Mucosa of descending colon (tissue), 3 donors: ENCODE measurements at regions not wholly inside any gene's neighbourhood (a gene's known extent, or its start where the extent isn't known, plus 50 kb on each side); places are given as distances from the start of the nearest gene placed in this dataset.
A peak's percentile ranks its signal among the peaks of the same experiment; 100 is the strongest.
"Not testable (repeated sequence)": the region's sequence is repeated elsewhere in the genome, so short reads cannot be mapped to it uniquely, and the experiment has no call there.

ENCODE experiments used
- ATAC-seq: fragments of 200-7000 bp; cut with Tn5 transposase; one replicate; pipeline ENCODE4 v1.9.1; 2020; ENCODE audit warnings: mild to moderate bottlenecking, moderate library complexity
- DNase-seq, 3 donors: peaks; one replicate each; pipeline ENCODE4 v3.0.0-alpha.2; 2020
- H3K36me3 ChIP-seq: fragments of 200-600 bp; one replicate; pipeline ENCODE4 v1.8.0; 2021; ENCODE audit warnings: low read depth, mild to moderate bottlenecking
- H3K4me1 ChIP-seq: fragments of 200-600 bp; one replicate; pipeline ENCODE4 v1.8.0; 2021; ENCODE audit warnings: low read depth, mild to moderate bottlenecking
- H3K4me3 ChIP-seq: fragments of 200-600 bp; one replicate; pipeline ENCODE4 v1.8.0; 2021; ENCODE audit warnings: mild to moderate bottlenecking
- H3K9me3 ChIP-seq: fragments of 200-600 bp; one replicate; pipeline ENCODE4 v1.8.0; 2021; ENCODE audit warnings: mild to moderate bottlenecking
- CTCF ChIP-seq: fragments of 200-600 bp; IDR thresholded peaks from one replicate; pipeline ENCODE4 v1.8.0; 2022; ENCODE audit warnings: antibody characterized with exemption, mild to moderate bottlenecking
- intact Hi-C, 2 donors: fragments of 100-400 bp; cut with DNase I in 1 of 2; cut with micrococcal nuclease in 1 of 2; formaldehyde crosslinking; loops; one replicate each; pipeline versions ENCODE4 v1.11.0 to v1.11.1; 2022; cut with DNase I, micrococcal nuclease
- donor health status: DM: no; HTN: no; CAD: no; lungs with moderate emphysema.
- donor health status: DM: no; HTN: no; CAD: no.
- donor health status: DM: no; HTN: yes; CAD: no.

- intact Hi-C loops: no loop called here
- H3K4me1 ChIP-seq: no peaks in the 10 kb centered on the region
- no peaks in the 10 kb centered on the region for H3K9me3 ChIP-seq
- H3K36me3 ChIP-seq: no peaks in the 10 kb centered on the region
- no peak for TF ChIP-seq CTCF
- no peak overlapping the region for H3K4me3 ChIP-seq
- no peak for ATAC-seq
- DNase-seq: no peak
These were observed 97.8 kb upstream of the ZBED5 start for GRCh38 chr11:10955616-10956015.

DNA sequence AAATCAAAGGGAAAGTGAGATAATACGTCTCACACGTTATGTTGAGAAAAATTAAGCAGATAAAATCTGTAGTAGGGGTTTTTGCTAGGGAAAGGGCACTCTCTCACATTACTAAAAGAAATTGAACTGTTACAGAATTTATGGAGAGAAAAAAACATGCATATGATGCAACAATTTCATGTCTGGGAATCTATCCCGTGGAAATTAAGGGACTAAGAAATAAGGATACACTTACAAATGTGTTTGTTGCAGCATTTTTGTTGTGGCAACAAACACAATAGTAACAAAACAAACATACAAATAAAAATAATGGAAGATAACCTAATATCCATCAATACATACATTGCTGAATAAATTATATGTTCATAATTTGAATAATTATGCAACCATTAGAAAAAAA is 96.3 kb upstream of the ZBED5 start:
- ATAC-seq (no peak), DNase-seq (no peak)
- H3K4me1 ChIP-seq: no peaks in the 10 kb centered on the region
- no peak for TF ChIP-seq CTCF
- intact Hi-C loops: no loop called here
- H3K9me3 ChIP-seq: no peaks in the 10 kb centered on the region
- H3K36me3 ChIP-seq: no peaks in the 10 kb centered on the region
- no peak overlapping the region for H3K4me3 ChIP-seq

- no peak for TF ChIP-seq CTCF
- Histone ChIP-seq H3K4me3 (no peak overlapping the region), H3K9me3 (no peaks in the 10 kb centered on the region), H3K4me1 (no peaks in the 10 kb centered on the region), H3K36me3 (no peaks in the 10 kb centered on the region)
- intact Hi-C loops: no loop called here
- DNase-seq (no peak), ATAC-seq (no peak)
These were observed 95.0 kb upstream of the ZBED5 start for GRCh38 chr11:10952872-10953271.

GRCh38 chr11:10947935-10948334 is 90.1 kb upstream of the ZBED5 start:
- H3K36me3 ChIP-seq, H3K4me3 ChIP-seq, intact Hi-C loops, H3K4me1 ChIP-seq, DNase-seq, ATAC-seq, H3K9me3 ChIP-seq: not testable (repeated sequence)

- TF ChIP-seq CTCF: no peak
- Histone ChIP-seq H3K4me3 (no peak overlapping the region), H3K36me3 (no peaks in the 10 kb centered on the region), H3K4me1 (peaks cover 6% of the 10 kb centered on the region), H3K9me3 (no peaks in the 10 kb centered on the region)
- ATAC-seq (peak; percentile 79), DNase-seq (peak in 1 of 3 donors; percentile 23)
- intact Hi-C loops: no loop called here
These were observed 88.2 kb upstream of the ZBED5 start for GRCh38 chr11:10946072-10946471.

DNA sequence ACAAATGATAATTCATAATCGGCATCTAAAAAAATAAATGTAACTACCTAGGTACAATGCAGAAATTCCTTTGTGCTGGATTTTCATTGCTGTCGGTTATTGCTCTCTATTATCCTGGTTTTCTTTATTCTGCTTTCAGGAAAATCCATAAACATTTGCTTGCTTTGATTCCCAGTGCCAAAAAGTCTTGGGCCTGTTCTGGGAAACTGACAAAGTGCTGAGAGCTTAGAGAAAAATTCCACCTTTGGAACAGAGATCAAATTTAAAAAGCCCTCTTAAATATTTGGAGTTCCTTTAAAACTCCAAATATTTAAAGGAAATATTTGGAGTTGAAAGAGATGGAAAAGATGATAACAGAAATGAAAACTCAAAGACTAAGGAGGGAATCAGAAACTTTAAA is 87.3 kb upstream of the ZBED5 start:
- TF ChIP-seq CTCF: no peak
- H3K36me3 ChIP-seq: no peaks in the 10 kb centered on the region
- peaks cover 6% of the 10 kb centered on the region for H3K4me1 ChIP-seq
- intact Hi-C loops: no loop called here
- H3K9me3 ChIP-seq: no peaks in the 10 kb centered on the region
- ATAC-seq (no peak), DNase-seq (no peak)
- no peak overlapping the region for H3K4me3 ChIP-seq
